Ishikawa (cell line): ENCODE measurements at regions not wholly inside any gene's neighbourhood (a gene's known extent, or its start where the extent isn't known, plus 50 kb on each side); places are given as distances from the start of the nearest gene placed in this dataset.

Source experiments
- CEBPB ChIP-seq: IDR thresholded peaks from 2 replicates; pipeline ENCODE4 v1.6.1; 2012
- CREB1 ChIP-seq: IDR thresholded peaks from 2 replicates; pipeline ENCODE4 v1.6.1; 2012; ENCODE audit warnings: low read depth
- EGR1 ChIP-seq: IDR thresholded peaks from 2 replicates; pipeline ENCODE4 v1.6.1; 2012
- EP300 ChIP-seq: IDR thresholded peaks from 2 replicates; pipeline ENCODE4 v1.6.1; 2012; ENCODE audit warnings: borderline replicate concordance
- FOXM1 ChIP-seq: IDR thresholded peaks from 2 replicates; pipeline ENCODE4 v1.6.1; 2012; ENCODE audit warnings: low read depth, borderline replicate concordance
- NFIC ChIP-seq: IDR thresholded peaks from 2 replicates; pipeline ENCODE4 v1.6.1; 2012
- RAD21 ChIP-seq: IDR thresholded peaks from 2 replicates; pipeline ENCODE4 v1.6.1; 2012; ENCODE audit warnings: low read depth
- TAF1 ChIP-seq: IDR thresholded peaks from 2 replicates; pipeline ENCODE4 v1.6.1; 2012; ENCODE audit warnings: low read depth, mild to moderate bottlenecking
- TCF12 ChIP-seq: IDR thresholded peaks from 2 replicates; pipeline ENCODE4 v1.6.1; 2012; ENCODE audit warnings: low read depth
- TEAD4 ChIP-seq: IDR thresholded peaks from 2 replicates; pipeline ENCODE4 v1.6.1; 2012
- YY1 ChIP-seq: IDR thresholded peaks from 2 replicates; pipeline ENCODE4 v1.6.1; 2012; ENCODE audit warnings: low read depth
- ZBTB7A ChIP-seq: IDR thresholded peaks from 2 replicates; pipeline ENCODE4 v1.6.1; 2012; ENCODE audit warnings: low read depth
- TF ChIP-seq, protein P1 (sequence below): IDR thresholded peaks from 2 replicates; pipeline ENCODE4 v1.6.1; 2012
- TF ChIP-seq, protein P2 (sequence below): IDR thresholded peaks from 2 replicates; pipeline ENCODE4 v1.6.1; 2012; ENCODE audit warnings: low read depth, mild to moderate bottlenecking
- TF ChIP-seq, protein P3 (sequence below): IDR thresholded peaks from 2 replicates; pipeline ENCODE4 v1.6.1; 2012

DNA sequence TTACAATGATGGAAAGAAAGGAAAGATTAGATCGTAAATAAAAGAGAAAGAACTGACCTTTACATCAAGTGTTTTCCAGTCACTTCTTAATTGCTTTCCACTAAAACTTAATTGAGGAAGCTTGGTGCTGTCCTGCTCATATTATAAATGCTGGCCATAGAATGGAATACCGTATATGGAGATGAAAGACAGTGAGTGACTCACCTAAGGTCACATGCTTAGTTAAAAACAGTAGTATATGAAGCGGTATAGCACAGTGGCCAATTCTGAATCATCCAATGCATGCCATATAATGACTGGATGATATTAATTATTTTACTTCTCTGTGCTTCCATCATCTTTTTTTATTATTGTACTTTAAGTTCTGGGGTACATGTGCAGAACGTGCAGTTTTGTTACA, 482.4 kb upstream of the SGCD start:
- TF ChIP-seq CEBPB (no peak), NFIC (no peak), FOXM1 (no peak), TAF1 (no peak), TCF12 (no peak), YY1 (no peak), RAD21 (no peak), TEAD4 (no peak), CREB1 (no peak)
- TF ChIP-seq, protein P1, sequence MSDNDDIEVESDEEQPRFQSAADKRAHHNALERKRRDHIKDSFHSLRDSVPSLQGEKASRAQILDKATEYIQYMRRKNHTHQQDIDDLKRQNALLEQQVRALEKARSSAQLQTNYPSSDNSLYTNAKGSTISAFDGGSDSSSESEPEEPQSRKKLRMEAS, result no peak
- TF ChIP-seq, protein P2, sequence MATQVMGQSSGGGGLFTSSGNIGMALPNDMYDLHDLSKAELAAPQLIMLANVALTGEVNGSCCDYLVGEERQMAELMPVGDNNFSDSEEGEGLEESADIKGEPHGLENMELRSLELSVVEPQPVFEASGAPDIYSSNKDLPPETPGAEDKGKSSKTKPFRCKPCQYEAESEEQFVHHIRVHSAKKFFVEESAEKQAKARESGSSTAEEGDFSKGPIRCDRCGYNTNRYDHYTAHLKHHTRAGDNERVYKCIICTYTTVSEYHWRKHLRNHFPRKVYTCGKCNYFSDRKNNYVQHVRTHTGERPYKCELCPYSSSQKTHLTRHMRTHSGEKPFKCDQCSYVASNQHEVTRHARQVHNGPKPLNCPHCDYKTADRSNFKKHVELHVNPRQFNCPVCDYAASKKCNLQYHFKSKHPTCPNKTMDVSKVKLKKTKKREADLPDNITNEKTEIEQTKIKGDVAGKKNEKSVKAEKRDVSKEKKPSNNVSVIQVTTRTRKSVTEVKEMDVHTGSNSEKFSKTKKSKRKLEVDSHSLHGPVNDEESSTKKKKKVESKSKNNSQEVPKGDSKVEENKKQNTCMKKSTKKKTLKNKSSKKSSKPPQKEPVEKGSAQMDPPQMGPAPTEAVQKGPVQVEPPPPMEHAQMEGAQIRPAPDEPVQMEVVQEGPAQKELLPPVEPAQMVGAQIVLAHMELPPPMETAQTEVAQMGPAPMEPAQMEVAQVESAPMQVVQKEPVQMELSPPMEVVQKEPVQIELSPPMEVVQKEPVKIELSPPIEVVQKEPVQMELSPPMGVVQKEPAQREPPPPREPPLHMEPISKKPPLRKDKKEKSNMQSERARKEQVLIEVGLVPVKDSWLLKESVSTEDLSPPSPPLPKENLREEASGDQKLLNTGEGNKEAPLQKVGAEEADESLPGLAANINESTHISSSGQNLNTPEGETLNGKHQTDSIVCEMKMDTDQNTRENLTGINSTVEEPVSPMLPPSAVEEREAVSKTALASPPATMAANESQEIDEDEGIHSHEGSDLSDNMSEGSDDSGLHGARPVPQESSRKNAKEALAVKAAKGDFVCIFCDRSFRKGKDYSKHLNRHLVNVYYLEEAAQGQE, result no peak
- TF ChIP-seq, protein P3, sequence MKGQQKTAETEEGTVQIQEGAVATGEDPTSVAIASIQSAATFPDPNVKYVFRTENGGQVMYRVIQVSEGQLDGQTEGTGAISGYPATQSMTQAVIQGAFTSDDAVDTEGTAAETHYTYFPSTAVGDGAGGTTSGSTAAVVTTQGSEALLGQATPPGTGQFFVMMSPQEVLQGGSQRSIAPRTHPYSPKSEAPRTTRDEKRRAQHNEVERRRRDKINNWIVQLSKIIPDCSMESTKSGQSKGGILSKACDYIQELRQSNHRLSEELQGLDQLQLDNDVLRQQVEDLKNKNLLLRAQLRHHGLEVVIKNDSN, result no peak

DNA sequence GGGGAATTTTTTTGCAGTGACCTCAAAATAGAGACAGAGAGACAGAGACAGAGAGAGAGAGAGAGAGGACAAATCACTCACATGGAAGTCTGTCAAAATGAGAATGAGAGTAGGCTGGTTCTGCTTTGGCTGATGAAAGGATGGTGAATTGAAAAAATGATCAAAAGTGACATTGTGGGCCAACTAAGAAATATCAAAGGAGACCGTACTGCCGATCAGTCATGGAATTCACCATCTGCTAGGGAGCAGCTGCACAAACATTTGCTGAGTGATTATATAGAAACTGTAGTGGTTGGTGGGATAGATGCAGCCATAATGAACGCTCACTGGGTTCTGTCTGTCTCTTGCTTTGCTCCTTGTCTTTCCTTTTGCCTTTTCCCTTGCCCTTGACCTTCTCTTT, 476.6 kb upstream of the SGCD start:
- TF ChIP-seq, protein P3, result no peak
- no peak for TF ChIP-seq CEBPB
- no peak for TF ChIP-seq YY1
- TF ChIP-seq EGR1, result no peak
- no peak for TF ChIP-seq FOXM1
- TF ChIP-seq TAF1, result no peak
- no peak for TF ChIP-seq ZBTB7A
- TF ChIP-seq CREB1, result no peak
- no peak for TF ChIP-seq TEAD4
- TF ChIP-seq TCF12, result no peak
- no peak for TF ChIP-seq NFIC
- TF ChIP-seq EP300, result no peak
- TF ChIP-seq, protein P2, result no peak
- TF ChIP-seq, protein P1, result no peak
- no peak for TF ChIP-seq RAD21

DNA sequence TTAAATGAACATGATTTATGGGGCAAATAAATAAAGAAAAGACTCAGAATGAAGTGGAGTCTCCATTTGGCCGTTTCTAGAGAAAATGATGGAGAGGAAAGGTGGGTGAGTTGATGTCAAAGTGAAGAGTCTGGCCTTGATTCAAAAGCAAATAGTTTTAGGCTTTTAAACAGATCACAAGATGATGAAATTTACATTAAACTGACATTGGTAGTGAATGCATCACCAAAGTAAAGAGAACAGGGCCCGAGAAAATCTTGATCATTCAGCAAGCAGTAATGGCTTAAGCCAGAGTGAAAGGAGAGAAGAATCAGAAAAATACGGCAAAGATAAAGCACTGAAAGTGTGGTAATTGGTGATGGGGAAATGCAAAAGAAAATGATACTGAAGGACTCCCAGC, 460.0 kb upstream of the SGCD start:
- TF ChIP-seq NFIC (no peak), FOXM1 (no peak), YY1 (no peak)

DNA sequence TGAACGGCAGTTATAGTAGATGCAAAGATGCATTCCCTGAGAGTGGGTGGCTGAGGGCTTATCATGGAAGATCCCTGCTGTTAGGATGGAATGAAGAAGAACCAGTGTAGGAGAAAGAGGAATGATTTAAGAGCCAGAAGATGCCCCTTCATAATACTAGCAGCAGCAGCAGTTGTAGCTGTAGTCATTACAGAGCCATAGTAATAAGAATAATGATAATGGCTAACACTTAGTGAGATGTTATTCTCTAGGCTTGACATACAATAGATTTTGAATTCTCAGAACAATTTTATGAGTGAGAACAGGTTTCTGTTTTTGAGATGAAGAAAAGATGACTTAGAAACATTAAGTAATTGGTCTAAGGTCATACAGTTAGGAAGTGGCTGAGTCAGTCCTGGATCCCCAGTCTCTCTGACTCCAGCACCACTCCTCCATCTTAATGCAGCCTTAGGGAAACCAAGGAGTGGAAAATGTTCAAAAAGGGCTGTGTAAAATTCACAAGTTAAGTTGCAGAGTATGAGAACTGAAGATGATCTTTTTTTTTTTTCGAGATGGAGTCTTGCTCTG, 459.4 kb upstream of the SGCD start:
- TF ChIP-seq FOXM1 (no peak), CEBPB (no peak), RAD21 (no peak), EP300 (no peak), ZBTB7A (no peak), EGR1 (no peak), NFIC (no peak), YY1 (no peak), TCF12 (no peak), CREB1 (no peak), TEAD4 (no peak), TAF1 (no peak)
- TF ChIP-seq, protein P2, result no peak
- TF ChIP-seq, protein P1, result no peak
- TF ChIP-seq, protein P3, result no peak
